22Rv1 (cell line): ENCODE measurements at regions not wholly inside any gene's neighbourhood (a gene's known extent, or its start where the extent isn't known, plus 50 kb on each side); places are given as distances from the start of the nearest gene placed in this dataset.

Experiments
- CTCF ChIP-seq: fragments of 450-650 bp; IDR thresholded peaks from 2 replicates; pipeline ENCODE4 v1.5.1; 2017; ENCODE audit warnings: mild to moderate bottlenecking
- ZFX ChIP-seq: fragments of 450-650 bp; IDR thresholded peaks from 2 replicates; pipeline ENCODE4 v1.6.1; 2017; ENCODE audit warnings: antibody characterized with exemption, borderline replicate concordance

- TF ChIP-seq CTCF: no peak
- TF ChIP-seq ZFX: no peak
These were observed 276.9 kb downstream of the HGF start for GRCh38 chr7:81492910-81493309.
